CD14-positive monocyte (primary cell): ENCODE measurements at regions not wholly inside any gene's neighbourhood (a gene's known extent, or its start where the extent isn't known, plus 50 kb on each side); places are given as distances from the start of the nearest gene placed in this dataset.

Experiments
- DNase-seq, 3 donors: peaks; one replicate each; pipeline ENCODE4 v3.0.0-alpha.2; 2011 to 2022
- H2AFZ ChIP-seq: 2 replicates; pipeline ENCODE4 v1.6.0; 2012; ENCODE audit warnings: mild to moderate bottlenecking, low read depth, low read length, inconsistent platforms; ENCODE audit not compliant: insufficient read depth, poor library complexity, severe bottlenecking
- H3K27ac ChIP-seq, 2 donors: 1 replicate in 1 of 2; 2 replicates in 1 of 2; pipeline ENCODE4 v1.5.1; 2012 to 2013; ENCODE audit warnings: low read length in 2 of 2, control low read depth in 1 of 2, inconsistent platforms in 1 of 2, low read depth in 1 of 2, mild to moderate bottlenecking in 1 of 2
- H3K27me3 ChIP-seq, 2 donors: one replicate each; pipeline versions ENCODE4 v1.6.0 to v1.6.1; 2011 to 2013; ENCODE audit warnings: low read length in 2 of 2; ENCODE audit not compliant: control insufficient read depth in 2 of 2, insufficient read depth in 2 of 2
- H3K36me3 ChIP-seq, 2 donors: replicated peaks in 1 of 2; 1 replicate in 1 of 2; 2 replicates in 1 of 2; pipeline versions ENCODE4 v1.5.1 to v1.6.1; 2012 to 2013; ENCODE audit warnings: low read length in 2 of 2, control low read depth in 1 of 2, inconsistent platforms in 1 of 2, mild to moderate bottlenecking in 1 of 2; ENCODE audit not compliant: insufficient read depth in 2 of 2, control insufficient read depth in 1 of 2
- H3K4me1 ChIP-seq, 2 donors: 1 replicate in 1 of 2; 2 replicates in 1 of 2; pipeline versions ENCODE4 v1.5.1 to v1.6.1; 2012 to 2013; ENCODE audit warnings: low read length in 2 of 2, control low read depth in 1 of 2, inconsistent platforms in 1 of 2, mild to moderate bottlenecking in 1 of 2, moderate library complexity in 1 of 2; ENCODE audit not compliant: insufficient read depth in 2 of 2, control insufficient read depth in 1 of 2
- H3K4me2 ChIP-seq: replicated peaks from 2 replicates; pipeline ENCODE3; 2012; ENCODE audit warnings: low read length, moderate library complexity, mild to moderate bottlenecking; ENCODE audit not compliant: poor library complexity, severe bottlenecking; ENCODE audit errors: extremely low read depth
- H3K4me3 ChIP-seq, 3 experiments: fragments of 200-600 bp in 1 of 3; sonication (generic) in 1 of 3; replicated peaks in 1 of 3; 1 replicate in 2 of 3; 2 replicates in 1 of 3; pipeline ENCODE4 v1.5.1; 2011 to 2013; ENCODE audit warnings: low read length in 3 of 3, mild to moderate bottlenecking in 3 of 3, control low read depth in 2 of 3, low read depth in 2 of 3, inconsistent platforms in 1 of 3, moderate library complexity in 1 of 3
- H3K79me2 ChIP-seq: 2 replicates; pipeline ENCODE4 v1.6.0; 2012; ENCODE audit warnings: mild to moderate bottlenecking, control low read depth, inconsistent platforms, low read length, moderate library complexity; ENCODE audit not compliant: insufficient read depth
- H3K9ac ChIP-seq: 2 replicates; pipeline ENCODE4 v1.6.0; 2017; ENCODE audit warnings: low read length, mild to moderate bottlenecking; ENCODE audit not compliant: insufficient read depth, poor library complexity, severe bottlenecking
- H3K9me3 ChIP-seq, 2 donors: replicated peaks in 1 of 2; 1 replicate in 1 of 2; 2 replicates in 1 of 2; pipeline versions ENCODE4 v1.5.1 to v1.6.1; 2012 to 2013; ENCODE audit warnings: low read length in 2 of 2, control low read depth in 1 of 2; ENCODE audit not compliant: control insufficient read depth in 1 of 2, insufficient read depth in 1 of 2
- H4K20me1 ChIP-seq: 2 replicates; pipeline ENCODE4 v1.6.0; 2012; ENCODE audit warnings: mild to moderate bottlenecking, low read length, control low read depth, moderate library complexity; ENCODE audit not compliant: insufficient read depth
- H3K27ac Mint-ChIP-seq, 7 donors: one replicate each; pipeline ENCODE4 v1.8.0; 2020; ENCODE audit warnings: mild to moderate bottlenecking in 7 of 7, mixed read lengths in 7 of 7, moderate library complexity in 6 of 7, inconsistent platforms in 2 of 7
- H3K27me3 Mint-ChIP-seq, 3 donors: one replicate each; pipeline ENCODE4 v1.8.0; 2021 to 2022; ENCODE audit warnings: low read depth in 3 of 3, mild to moderate bottlenecking in 3 of 3, mixed read lengths in 3 of 3, moderate library complexity in 3 of 3, inconsistent platforms in 1 of 3
- H3K36me3 Mint-ChIP-seq, 2 donors: one replicate each; pipeline ENCODE4 v1.8.0; 2020; ENCODE audit warnings: mixed read lengths in 2 of 2, inconsistent platforms in 1 of 2, mild to moderate bottlenecking in 1 of 2
- H3K4me1 Mint-ChIP-seq: one replicate; pipeline ENCODE4 v1.8.0; 2020; ENCODE audit warnings: mild to moderate bottlenecking, mixed read lengths
- H3K4me3 Mint-ChIP-seq, 2 donors: one replicate each; pipeline ENCODE4 v1.8.0; 2020; ENCODE audit warnings: mild to moderate bottlenecking in 2 of 2, mixed read lengths in 2 of 2, moderate library complexity in 1 of 2
- H3K9me3 Mint-ChIP-seq, 7 donors: one replicate each; pipeline ENCODE4 v1.8.0; 2020 to 2022; ENCODE audit warnings: mixed read lengths in 7 of 7, mild to moderate bottlenecking in 6 of 7, moderate library complexity in 6 of 7, inconsistent platforms in 2 of 7
- WGBS: methylation state at CpG from one replicate; pipeline ENCODE4 v1.1.5; 2013; ENCODE audit warnings: missing lambda C conversion rate; ENCODE audit not compliant: insufficient coverage; 5-methylcytosine and 5-hydroxymethylcytosine counted together
- intact Hi-C, 2 donors: fragments of 100-400 bp; cut with micrococcal nuclease; formaldehyde crosslinking; loops; one replicate each; pipeline versions ENCODE4 v1.15.0 to v1.15.1; 2023
- TF ChIP-seq, protein P1 (sequence below): fragments of 200-600 bp; IDR thresholded peaks from one replicate; pipeline ENCODE4 v1.8.0; 2022; ENCODE audit warnings: antibody characterized with exemption, mild to moderate bottlenecking

DNA sequence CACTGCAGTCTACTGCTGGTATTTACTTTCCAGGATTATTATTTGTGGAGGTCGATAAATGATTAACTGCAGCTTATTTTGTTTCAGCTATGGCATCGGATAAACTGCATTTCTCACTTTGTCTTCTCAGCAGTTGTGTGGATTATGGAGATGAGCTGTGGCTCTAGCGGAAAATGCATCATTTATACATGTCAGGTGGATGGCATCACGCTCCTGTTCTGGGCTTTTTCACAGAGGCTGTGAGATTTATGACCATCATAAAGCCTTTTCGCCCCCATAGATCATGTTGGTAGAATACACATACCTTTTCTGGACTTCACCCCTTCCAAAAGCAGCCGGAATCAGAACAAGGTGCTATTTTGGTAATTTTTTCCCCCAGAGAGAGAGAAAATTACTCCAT is 118.8 kb upstream of the MAGEB18 start:
- intact Hi-C loops, result no loop called here
- Histone ChIP-seq H3K9ac (no peak overlapping the region), H3K27me3 (no peaks in the 10 kb centered on the region), H3K36me3 (no peaks in the 10 kb centered on the region), H3K27ac (no peak overlapping the region), H2AFZ (no peak overlapping the region), H3K9me3 (no peaks in the 10 kb centered on the region), H4K20me1 (no peaks in the 10 kb centered on the region), H3K4me2 (no peak overlapping the region), H3K4me3 (no peak overlapping the region), H3K4me1 (no peaks in the 10 kb centered on the region), H3K79me2 (no peaks in the 10 kb centered on the region)
- no peaks in the 10 kb centered on the region for H3K4me1 Mint-ChIP-seq
- TF ChIP-seq, protein P1, sequence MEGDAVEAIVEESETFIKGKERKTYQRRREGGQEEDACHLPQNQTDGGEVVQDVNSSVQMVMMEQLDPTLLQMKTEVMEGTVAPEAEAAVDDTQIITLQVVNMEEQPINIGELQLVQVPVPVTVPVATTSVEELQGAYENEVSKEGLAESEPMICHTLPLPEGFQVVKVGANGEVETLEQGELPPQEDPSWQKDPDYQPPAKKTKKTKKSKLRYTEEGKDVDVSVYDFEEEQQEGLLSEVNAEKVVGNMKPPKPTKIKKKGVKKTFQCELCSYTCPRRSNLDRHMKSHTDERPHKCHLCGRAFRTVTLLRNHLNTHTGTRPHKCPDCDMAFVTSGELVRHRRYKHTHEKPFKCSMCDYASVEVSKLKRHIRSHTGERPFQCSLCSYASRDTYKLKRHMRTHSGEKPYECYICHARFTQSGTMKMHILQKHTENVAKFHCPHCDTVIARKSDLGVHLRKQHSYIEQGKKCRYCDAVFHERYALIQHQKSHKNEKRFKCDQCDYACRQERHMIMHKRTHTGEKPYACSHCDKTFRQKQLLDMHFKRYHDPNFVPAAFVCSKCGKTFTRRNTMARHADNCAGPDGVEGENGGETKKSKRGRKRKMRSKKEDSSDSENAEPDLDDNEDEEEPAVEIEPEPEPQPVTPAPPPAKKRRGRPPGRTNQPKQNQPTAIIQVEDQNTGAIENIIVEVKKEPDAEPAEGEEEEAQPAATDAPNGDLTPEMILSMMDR, result no peak
- H3K27ac Mint-ChIP-seq, result no peak overlapping the region
- WGBS, result 100% methylated on average over 1 of the region's 6 CpGs
- DNase-seq, result no peak
- no peak overlapping the region for H3K4me3 Mint-ChIP-seq
- no peaks in the 10 kb centered on the region for H3K36me3 Mint-ChIP-seq
- H3K27me3 Mint-ChIP-seq, result no peaks in the 10 kb centered on the region
- peaks cover 0 to 2% (median 0%) of the 10 kb centered on the region in 7 donors for H3K9me3 Mint-ChIP-seq

GRCh38 chrX:26026179-26026578 is 112.0 kb upstream of the MAGEB18 start:
- Histone ChIP-seq H3K36me3 (no peaks in the 10 kb centered on the region), H3K9me3 (no peaks in the 10 kb centered on the region), H2AFZ (no peak overlapping the region), H3K4me2 (no peak overlapping the region), H3K9ac (no peak overlapping the region), H3K27me3 (no peaks in the 10 kb centered on the region), H3K79me2 (no peaks in the 10 kb centered on the region), H3K4me3 (no peak overlapping the region), H4K20me1 (no peaks in the 10 kb centered on the region), H3K4me1 (no peaks in the 10 kb centered on the region), H3K27ac (no peak overlapping the region)
- intact Hi-C loops, result no loop called here
- H3K27me3 Mint-ChIP-seq, result peaks cover 0 to 2% (median 2%) of the 10 kb centered on the region in 3 donors
- TF ChIP-seq, protein P1, result no peak
- H3K36me3 Mint-ChIP-seq, result no peaks in the 10 kb centered on the region
- H3K4me3 Mint-ChIP-seq, result no peak overlapping the region
- H3K4me1 Mint-ChIP-seq, result no peaks in the 10 kb centered on the region
- H3K9me3 Mint-ChIP-seq, result peaks cover 0 to 4% (median 0%) of the 10 kb centered on the region in 7 donors
- DNase-seq, result no peak
- H3K27ac Mint-ChIP-seq, result no peak overlapping the region
- WGBS, result no CpG with 5 or more reads among the region's 5 CpGs
